ENCODE measurements at regions not wholly inside any gene's neighbourhood (a gene's known extent, or its start where the extent isn't known, plus 50 kb on each side); places are given as distances from the start of the nearest gene placed in this dataset.
"Not testable (repeated sequence)": the region's sequence is repeated elsewhere in the genome, so short reads cannot be mapped to it uniquely, and the experiment has no call there.

DNA sequence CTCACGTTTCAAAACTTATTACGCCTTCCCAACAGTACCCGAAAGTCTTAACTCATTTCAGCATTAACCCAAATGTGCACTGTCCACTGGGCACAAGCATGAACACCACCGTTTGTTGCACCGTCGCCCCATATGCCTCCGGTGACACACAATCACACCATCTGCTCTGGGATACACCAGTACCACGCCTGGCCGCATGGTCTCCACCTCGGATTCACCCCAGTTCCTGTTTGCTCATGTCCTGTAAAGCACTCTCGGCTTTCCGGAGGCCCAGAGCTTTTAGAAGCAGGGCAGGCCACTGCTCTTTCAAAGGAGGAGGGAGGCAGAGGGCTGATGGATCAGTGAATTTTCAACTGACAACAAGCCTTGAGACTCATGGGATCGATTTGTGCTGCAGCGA, 1570.0 kb upstream of the DEFB115 start:
- DNase-seq = no peak

GRCh38 chr20:29689411-29690225, 1567.8 kb upstream of the DEFB115 start:
- DNase-seq = peak; percentile 66

GRCh38 chr20:29690274-29690673, 1567.2 kb upstream of the DEFB115 start:
- DNase-seq = no peak

GRCh38 chr20:29740601-29740950, 1516.9 kb upstream of the DEFB115 start:
- DNase-seq = no peak

DNA sequence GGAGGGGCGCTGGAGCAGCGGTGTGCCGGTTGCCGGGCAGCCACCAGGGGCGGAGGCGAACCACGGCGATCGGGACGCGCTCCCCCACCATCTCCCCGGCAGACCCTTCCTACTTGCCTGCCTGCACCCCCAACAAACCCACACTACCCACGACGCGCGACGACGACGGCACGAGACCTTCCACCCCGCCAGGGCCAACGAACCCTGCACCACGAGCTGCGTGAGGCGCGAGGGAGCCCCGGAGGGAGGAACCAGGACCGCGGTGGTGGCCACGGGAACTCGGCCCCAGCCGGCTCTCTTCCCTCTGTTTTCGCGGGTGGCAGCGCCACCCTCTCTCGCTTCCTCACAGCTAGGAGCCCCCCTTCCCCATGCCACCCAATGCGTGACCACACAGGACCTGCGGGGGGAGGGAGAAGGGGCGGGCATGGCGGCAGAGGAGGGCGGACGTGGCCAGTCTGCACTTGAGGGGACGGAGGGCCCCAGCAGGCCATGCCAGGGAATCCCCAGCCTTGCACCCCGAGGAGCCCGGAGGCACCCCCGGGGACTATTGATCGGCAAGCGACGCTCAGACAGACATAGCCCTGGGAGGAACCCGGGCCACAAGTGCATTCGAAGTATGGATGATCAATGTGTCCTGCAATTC, 1516.4 kb upstream of the DEFB115 start:
- DNase-seq = no peak

GRCh38 chr20:29741594-29741893, 1515.9 kb upstream of the DEFB115 start:
- DNase-seq = no peak

GRCh38 chr20:29741894-29742698, 1515.4 kb upstream of the DEFB115 start:
- DNase-seq = no peak

DNA sequence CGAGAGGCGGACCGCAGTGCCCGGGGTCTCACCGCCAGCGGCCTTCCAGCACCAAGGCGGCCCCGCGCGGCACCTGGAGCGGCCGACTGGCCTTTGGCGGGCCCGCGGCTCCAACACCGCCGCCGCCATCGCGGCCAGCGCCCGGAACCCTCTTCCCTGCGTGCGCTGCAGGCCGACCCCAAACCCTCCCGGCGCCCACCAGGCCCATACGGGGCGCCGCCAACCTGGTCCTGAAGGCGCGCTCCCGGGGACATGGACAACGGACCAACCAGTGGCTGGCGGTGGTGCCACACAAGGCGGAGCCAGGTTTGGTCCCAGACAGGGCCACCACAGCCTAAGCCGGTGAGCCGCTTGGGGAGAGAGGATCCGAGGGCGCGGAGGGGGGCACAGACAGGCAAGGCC, 1514.8 kb upstream of the DEFB115 start:
- DNase-seq = no peak

DNA sequence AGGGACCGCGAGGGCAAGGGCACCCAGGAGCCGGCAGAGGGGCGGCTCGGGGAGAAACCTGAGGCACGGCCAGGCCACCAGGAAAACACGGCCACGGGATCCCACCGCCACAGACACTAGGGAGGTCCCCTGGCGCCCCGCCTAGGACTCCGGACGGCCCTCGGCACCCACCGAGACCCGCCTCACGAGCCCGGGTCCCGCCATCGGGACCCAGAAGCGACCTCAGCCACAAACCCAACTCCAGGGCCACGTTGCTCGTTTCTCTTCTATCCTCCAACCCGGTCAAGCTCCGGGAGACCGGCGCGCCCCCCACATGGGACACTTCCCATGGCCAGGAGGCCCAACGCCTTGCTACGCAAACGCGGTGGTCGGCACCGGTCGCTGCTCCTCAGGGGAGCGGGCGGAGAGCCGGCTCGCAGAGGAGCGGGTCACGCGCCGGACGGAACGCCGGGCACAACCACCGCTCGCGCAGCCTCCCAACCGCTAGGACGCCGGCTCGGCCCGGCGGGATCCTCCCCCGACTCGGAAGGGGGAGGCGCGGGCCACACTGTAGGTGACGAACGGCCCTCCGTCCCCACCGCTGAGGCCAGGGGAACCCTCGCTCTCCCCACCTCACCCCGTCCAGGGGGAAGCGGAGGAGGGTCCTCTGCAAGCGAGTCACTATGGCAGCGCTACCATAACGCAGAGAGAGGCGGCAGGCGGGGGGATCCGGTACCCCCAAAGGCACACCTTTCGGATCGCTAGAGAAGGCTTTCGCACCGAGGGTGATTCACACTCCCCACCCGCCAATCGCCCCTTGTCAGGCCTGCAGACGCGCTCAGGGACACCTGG, 1514.1 kb upstream of the DEFB115 start:
- no peak for DNase-seq

DNA sequence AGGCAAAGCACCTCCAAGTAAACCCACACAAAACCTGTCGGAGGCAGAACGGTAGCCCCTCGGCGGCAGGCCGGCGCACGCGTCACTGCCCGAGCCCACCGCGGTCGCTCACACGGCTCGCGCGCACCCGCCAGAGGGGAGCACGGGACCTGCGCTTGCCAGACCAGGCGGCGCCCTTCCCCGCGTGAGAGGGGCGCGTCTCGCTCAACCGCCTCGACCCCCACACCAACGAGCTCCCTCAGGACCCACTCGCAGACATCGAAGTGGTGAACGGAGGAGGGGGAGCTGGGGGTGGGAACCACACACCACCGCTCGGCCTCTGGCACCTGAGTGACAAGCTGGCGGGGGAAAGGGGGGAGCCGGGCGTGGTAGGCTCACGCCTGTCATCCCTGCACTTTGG, 1513.4 kb upstream of the DEFB115 start:
- DNase-seq = no peak

DNA sequence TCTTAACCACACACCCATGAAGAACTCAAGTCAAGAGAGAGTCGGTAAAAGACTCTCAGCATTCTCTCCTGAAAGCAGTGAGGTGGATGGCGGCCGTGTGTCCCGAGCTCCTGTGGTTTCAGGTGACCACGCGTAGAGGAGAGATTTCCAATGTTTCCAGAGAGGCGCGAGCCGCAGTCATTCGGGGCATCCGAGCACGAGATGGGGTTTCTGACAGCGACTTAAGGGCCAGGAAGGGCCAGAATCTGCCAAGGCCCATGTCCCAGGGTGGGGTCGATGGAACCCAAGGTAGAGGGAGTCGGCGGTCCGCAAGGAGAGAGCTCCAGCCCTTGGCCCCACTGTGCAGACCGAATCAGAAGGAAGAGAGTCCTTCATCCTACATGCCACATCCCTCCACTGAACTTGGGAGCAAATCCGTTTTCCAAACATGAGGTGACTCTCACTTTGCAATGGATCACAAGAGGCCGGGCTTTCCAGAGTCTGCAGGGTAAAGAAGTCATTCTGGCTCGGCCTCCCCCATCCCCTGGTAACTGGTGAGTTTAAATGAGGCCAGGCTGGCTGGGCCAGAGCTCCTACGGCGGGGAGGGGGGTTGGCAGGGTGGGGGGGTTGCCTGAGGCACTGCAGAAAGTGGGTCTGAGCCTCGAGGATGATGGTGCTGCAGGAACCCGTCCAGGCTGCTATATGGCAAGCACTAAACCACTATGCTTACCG, 1511.8 kb upstream of the DEFB115 start:
- not testable (repeated sequence) for DNase-seq

- no peak for DNase-seq
These were observed 1507.1 kb upstream of the DEFB115 start for GRCh38 chr20:29750268-29750899.

GRCh38 chr20:29752644-29753425, 1504.6 kb upstream of the DEFB115 start:
- DNase-seq = not testable (repeated sequence)

DNA sequence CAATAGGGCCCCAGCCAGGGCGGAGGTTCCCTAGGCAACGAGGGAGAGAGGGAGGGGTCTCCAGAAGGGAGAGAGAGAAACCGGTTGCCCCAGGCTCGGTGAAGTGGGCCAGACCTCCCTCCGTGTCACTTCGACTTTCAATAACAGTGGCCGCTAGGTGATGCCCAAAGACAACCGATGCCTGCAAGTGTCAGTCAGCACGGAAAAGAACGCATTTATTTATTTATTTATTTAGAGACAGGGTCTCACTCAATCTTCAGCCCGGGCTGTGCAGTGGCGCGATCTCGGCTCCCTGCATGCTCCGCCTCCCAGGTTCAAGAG, 1504.1 kb upstream of the DEFB115 start:
- not testable (repeated sequence) for DNase-seq

- not testable (repeated sequence) for DNase-seq
These were observed 1503.6 kb upstream of the DEFB115 start for GRCh38 chr20:29753879-29754278.

DNA sequence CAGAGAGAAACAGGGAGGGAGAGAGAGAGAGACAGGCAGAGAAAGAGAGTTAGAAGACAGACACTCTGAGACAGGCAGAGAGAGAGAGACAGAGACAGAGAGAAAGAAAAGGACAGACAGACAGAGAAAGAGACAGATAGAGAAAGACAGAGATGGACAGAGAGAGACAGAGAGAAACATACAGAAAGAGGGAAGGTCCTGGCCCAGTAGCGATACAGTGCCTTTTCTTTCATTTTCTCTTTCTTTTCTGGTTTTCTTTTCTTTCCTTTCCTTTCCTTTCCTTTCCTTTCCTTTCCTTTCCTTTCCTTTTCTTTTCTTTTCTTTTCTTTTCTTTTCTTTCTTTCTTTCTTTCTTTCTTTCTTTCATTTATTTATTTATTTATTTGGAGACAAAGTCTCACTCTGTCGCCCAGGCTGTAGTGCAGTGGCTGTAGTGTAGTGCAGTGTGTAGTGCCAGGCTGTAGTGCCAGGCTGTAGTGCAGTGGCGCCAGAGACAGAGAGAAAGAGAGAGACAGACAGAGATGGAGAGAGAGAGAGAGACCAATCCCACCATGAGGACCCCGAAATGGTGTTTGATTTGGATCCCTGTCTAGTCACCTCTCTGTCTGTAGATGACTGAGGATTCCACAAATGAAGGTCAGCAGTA, 1501.5 kb upstream of the DEFB115 start:
- DNase-seq = not testable (repeated sequence)

DNA sequence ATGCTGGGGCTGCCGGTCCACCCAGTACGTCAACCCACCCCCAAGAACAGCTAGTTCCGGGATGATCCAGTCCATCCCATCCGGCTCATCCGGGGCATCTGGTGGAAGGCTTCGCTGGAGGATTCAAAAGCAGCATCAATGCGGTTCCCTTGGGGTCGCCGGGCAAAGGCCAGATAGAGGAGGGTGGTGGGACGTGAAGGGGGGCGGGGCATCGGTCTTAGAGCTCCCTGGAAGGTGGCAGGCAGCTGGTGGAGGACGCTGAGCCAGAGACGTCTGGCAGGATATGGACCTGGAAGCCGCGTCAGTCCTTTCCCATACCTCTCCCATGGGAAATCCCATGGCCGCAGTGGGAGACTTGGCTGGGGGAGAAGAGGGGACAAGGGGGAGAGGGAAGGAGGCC, 1500.8 kb upstream of the DEFB115 start:
- no peak for DNase-seq

GRCh38 chr20:29761621-29762385, 1495.7 kb upstream of the DEFB115 start:
- DNase-seq = not testable (repeated sequence)

- no peak for DNase-seq
These were observed 1494.8 kb upstream of the DEFB115 start for GRCh38 chr20:29762620-29763019.

Measured in activated CD8-positive, alpha-beta memory T cell treated with anti-CD3 and anti-CD28 coated beads, Interleukin-2, amount 50 U/mL, for 48 hours (primary cell).